NCI-H1436 (cell line): ENCODE measurements at regions not wholly inside any gene's neighbourhood (a gene's known extent, or its start where the extent isn't known, plus 50 kb on each side); places are given as distances from the start of the nearest gene placed in this dataset.
"Not testable (repeated sequence)": the region's sequence is repeated elsewhere in the genome, so short reads cannot be mapped to it uniquely, and the experiment has no call there.

Experiments
- DNase-seq: peaks from one replicate; lab custom pipeline; 2025; lab: John Stamatoyannopoulos, UW

DNA sequence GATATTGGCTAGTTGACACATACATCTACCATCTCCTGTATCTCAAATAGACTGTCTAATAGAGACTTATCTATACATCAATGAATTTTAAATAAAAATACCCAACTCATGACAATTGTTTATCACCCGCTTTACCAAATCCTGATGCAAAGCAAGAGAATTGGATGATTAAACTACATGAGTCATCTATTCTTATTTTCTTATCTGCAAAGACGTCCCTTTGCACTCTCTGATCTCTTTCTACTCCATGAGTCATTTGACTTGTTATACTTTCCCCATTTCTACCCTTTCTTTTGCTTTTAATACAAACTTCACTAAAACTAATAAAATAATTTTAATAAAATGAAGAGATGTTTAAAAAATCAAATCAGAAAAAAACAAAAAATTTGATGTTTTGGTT, 261.7 kb upstream of the MAP2 start:
- no peak for DNase-seq

DNA sequence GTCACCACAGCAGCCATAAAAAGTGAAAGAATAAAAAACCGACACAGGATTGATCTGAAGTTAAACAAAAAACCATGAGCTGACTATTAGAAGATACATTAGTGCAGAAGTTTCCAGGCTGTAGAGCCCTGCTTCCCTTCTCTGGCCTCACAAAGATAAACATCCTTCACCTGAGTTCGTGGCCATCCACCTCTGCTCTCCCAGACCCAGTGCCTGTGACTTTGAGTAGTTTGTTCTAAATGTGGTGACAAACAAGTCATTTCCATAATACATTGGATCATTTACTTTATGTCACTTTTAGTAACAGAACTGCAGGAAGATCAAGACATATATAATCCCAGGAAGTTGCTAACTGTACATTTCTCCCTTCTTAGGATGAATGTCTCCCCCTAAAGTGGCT, 241.9 kb upstream of the MAP2 start:
- DNase-seq, result no peak

DNA sequence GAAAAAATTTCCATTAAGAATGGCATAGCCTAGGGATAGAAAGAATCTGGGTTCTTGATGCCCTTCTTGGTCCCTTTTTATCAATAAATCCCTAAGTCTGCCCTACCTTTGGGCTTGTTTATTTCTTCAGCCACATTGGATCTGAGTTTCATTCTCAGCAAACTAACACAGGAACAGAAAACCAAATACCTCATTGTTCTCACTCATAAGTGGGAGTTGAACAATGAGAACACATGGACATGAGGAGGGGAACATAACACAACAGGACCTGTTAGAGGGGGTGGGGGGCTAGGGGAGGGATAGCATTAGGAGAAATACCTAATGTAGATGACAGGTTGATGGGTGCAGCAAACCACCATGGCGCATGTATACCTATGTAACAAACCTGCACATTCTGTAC, 237.0 kb upstream of the MAP2 start:
- peak; percentile 7 for DNase-seq

DNA sequence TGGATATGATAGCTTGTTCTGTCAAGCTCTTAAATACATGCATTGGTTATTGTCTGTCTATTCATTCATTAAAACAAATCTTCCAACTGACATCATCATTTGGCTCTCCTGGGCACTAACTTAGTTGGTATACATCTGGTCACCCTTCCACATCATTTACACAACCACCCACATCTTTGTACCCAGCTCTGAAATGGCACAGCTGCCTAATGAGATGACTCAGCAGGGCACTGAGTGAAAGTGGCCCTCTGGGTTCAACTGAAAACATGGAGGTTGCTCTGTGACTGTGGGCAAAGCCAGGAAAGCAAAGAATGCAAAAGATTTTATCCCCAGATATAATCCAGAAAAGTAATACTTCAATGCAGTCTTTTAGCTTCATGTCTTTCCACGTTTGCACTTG, 234.0 kb upstream of the MAP2 start:
- DNase-seq, result no peak

DNA sequence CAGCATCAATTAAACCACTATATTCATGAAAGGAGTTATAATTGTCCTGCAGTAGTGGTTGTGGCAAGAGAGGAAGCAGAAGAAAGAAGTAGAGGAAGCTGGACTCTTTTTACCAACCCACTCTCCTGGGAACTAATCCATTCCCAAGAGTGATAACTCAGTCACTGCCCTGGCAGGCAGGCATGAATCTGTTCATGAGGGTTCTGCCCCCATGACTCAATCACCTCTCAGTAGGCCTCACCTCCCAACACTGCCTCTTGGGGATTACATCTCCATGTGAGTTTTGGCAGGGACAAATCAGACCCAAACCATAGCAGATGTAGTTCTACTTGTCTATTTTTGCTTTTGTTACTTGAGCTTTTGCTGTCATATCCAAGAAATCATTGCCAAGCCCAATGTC, 232.7 kb upstream of the MAP2 start:
- DNase-seq, result no peak

DNA sequence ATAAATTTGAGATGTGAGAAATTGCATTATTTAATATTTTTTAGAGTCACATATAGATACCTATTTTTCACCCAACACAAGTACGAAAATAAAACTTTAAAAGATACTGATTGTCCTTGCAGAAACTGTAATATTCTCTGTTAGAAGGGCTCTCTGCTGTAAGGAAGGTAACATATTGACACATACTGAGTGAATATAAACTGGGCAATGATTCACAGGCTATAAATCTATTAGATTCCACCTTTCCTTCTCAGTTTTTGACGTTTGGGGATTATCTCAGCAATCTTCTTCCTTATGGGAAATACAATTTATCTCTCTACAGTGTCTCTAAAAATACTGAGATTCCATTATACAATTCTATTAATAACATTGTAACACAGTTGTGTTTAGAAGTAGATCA, 229.1 kb upstream of the MAP2 start:
- no peak for DNase-seq

DNA sequence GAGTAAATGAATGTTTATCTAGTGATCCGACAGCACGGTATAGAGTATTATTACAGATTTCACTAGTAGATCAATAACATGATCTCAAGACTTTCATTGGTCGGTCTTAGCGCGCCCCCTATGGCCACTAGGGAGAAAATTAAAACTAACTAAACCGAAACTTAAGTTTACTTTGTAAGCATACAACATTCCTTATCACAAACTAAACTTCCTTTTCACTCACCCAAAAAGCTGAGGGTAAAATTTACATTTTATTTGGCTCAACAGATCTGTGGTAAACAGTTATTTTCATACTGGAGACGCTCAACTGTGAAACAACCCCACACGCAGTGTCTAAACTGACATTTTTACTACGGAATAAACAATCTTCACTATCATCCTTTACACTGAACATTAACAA, 215.6 kb upstream of the MAP2 start:
- DNase-seq, result no peak

DNA sequence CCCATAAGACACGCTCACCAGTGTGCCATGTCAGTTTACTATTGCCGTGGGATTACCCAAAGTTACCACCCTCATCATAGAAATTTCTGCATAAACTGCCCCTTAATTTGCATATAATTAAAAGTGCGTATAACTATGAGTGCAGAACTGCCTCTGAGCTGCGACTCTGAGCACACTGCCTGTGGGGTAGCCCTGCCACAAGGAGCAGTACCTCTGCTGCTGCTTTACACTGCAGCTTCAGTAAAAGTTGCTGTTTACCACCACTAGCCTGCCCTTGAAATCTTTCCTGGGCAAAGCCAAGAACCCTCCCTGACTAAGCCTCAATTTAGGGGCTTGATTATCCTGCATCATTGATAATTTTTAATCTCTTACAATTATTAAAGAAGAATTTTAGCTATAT, 213.9 kb upstream of the MAP2 start:
- DNase-seq, result no peak

DNA sequence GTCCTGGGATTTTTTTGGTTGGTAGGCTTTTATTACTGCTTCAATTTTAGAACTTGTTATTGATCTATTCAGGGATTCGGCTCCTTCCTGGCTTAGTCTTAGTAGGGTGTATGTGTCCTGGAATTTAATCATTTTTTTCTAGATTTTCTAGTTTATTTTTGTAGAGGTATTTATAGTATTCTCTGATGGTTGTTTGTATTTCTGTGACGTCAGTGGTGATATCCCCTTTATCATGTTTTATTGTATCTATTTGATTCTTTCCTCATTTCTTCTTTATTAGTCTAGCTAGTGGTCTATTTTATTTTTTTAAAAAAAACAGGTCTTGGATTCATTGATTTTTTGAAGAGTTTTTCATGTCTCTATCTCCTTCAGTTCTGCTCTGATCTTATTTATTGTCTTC, 193.3 kb upstream of the MAP2 start:
- DNase-seq, result no peak

DNA sequence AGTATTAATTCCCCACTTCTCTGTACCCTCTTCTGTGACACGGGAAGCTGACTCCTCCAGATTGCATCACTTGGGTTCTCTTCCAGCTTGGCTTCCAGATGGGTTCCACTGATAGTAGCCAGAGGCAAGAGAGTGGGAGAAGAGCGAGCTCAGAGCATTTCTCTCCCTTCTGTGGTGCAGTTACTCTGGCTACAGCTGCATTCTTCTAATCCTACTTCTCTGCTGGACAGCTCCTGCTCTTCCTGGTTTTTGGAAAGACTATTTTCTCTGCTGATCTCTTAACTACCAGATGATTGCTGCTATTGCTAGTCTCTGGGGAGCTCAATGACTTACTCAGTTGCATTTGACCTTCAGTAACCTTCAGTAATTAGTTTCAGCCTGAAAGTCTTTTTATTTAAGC, 187.5 kb upstream of the MAP2 start:
- no peak for DNase-seq

DNA sequence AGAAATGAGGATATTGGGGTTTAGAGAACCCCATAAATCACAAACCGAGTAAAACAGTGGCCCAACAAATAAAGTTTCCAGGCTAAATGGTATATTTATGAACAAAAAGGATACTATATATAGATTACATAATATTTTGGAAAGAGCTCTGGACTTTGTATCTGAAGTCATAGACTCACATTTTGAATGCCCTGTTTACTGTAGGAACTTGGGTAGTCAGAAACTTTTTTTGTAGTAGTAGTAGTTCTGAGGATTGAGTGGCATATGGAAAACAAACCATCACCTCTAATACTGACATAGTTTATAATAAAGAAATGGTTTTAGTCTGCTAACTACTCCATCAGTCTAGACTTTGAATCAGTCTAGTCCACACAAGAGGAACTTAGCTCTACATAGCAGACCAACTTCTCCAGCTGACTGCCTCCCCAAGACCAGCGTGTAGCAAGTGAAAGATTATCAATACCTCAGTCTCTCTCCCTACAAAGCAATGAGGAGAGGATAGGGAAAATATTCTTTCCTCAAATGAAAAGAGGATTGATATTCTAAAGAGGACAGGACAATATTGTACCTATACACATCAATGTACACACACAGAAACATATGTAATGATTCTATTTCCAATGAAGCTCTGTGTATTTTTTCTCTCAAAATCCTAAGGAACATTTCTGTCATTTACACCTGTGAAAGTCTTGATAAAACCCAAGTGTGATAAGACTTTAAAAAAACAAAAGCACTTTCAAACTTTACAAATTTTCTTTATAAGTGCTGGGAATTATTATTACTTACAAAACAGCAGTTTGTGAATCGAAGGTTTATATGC, 184.9 kb upstream of the MAP2 start:
- DNase-seq, result no peak

DNA sequence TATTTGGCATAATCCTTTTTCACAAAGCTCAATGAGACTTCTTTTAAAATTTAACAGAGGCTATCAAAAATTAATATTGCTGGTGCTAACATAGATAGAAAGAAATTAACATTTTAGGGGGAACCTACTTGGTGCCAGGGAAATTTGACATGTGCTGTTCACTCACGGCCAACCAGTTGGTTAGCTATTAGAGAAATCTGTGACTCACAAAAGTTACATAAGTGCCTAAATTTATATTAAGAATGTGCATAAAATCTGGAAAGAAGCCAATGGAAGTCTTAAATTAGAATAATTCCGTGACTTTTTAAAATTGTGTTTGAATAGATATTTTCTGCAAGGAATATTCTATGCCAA, 184.3 kb upstream of the MAP2 start:
- DNase-seq, result no peak

DNA sequence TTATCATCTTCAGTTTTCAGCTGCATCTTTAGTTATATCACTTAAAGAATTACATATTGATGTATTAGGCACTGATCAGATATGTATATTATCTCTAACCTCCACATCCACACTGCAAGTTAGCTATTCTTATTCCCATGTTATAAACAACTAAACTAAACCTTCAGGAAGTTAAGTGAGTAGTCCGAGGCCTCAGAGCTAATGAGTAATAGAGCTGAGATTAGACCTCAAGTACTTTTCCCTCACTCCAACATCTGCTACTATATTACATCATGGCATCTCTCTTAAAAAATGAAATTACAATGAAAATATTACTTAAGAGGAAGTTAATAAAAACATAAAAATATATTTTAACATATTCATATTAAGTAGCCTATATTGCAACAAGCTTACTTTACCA, 183.6 kb upstream of the MAP2 start:
- no peak for DNase-seq

DNA sequence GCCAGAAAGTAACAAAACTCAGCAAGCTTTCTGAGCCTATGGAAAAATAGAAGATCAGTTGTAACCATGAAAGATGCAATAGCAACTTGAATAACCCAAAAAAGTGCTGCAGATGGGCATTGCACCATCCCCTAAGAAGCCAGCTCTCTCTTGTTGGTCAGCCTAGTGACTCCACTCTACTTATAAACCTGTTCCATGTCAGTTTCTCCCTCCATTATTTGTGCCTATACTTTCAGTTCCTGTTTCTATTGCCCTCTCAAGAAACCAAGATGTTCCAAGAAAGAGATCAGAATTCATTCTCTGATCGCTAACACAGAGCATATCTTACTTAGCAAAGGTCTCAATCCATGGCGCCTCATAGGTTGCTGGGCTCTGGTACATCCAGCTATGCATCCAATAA, 170.3 kb upstream of the MAP2 start:
- DNase-seq, result no peak

DNA sequence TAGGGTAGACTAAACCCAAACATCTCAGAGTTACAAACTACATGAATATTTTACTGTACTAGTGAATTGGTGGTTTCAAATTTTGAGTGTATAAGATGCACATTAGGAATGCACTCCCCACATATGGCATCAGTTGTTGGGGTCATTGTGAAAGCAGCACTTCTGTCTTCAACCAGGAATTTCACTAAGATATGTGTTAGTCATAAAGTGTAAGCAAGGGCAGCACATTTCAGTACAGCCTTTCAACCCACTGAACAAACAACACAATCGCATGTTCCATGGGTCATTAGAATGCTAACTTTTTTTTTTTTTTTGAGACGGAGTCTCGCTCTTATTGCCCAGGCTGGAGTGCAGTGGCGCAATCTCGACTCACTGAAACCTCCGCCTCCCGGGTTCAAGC, 164.1 kb upstream of the MAP2 start:
- DNase-seq, result no peak

DNA sequence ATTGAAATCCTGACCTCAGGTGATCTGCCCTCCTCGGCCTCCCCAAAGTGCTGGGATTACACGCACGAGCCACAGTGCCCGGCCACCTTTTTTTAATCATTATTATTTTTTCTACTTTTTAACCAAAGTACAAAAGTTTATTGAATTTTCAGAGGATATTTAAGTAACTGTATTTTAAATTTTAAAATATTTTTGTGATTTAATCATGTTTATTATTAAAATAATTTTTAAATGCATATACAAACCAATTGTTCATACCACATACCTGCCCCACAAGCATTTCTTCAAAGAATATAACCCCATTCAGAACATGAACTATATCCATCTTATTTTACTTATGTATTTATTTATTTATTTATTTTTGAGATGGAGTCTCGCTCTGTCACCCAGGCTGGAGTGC, 163.6 kb upstream of the MAP2 start:
- no peak for DNase-seq

DNA sequence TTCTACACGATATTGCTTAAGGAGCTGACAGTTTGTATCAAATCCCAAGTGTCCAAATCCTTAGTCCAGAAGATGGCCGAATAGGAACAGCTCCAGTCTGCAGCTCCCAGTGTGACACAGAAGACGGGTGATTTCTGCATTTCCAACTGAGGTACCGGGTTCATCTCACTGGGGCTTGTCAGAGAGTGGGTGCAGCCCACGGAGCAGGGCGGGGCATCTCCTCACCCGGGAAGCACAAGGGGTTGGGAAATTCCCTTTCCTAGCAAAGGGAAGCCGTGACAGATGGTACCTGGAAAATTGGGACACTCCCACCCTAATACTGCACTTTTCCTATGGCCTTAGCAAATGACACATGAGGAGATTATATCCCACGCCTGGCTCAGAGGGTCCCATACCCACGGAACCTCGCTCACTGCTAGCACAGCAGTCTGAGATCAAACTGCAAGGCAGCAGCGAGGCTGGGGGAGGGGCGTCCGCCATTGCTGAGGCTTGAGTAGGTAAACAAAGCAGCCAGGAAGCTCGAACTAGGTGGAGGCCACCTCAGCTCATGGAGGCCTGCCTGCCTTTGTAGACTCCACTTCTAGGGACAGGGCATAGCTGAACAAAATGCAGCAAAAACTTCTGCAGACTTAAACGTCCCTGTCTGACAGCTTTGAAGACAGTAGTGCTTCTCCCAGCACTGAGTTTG, 162.3 kb upstream of the MAP2 start:
- not testable (repeated sequence) for DNase-seq

DNA sequence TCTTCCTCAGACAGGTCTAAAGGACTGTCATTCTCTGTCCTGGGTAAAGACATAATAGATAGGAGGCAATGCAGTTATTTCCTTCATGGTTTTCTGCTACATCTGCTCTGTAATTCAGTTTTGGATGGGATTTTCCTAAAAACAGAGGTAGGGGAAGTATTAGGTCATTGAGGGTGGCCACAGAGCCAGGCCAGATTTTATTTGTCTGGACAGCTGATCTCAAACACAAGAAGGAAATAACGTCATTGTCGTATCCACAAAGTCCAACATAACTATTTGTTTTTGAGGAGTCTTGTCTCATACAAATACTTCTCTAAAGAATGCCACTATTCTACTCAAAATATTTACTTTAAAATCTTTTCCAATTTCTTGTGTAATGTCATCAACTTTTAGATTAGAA, 154.8 kb upstream of the MAP2 start:
- no peak for DNase-seq

DNA sequence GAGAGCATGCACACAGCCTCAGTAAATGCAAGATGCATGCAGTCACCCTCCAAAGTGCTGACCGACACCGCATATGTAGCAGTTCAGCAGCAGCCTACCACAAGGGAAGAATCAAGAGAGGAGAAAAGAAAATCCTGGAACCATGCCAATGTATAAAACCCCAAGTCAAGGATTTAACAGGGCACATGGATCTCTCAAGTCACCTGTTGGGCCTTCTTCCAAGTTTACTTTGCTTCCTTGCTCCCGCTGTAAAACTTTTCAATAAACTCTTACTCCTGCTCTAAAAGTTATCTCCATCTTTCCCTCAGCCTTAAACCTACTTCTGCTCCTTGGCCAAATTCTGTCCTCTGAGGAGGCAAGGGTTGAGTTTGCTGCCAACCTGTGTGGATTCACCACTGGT, 147.8 kb upstream of the MAP2 start:
- no peak for DNase-seq

DNA sequence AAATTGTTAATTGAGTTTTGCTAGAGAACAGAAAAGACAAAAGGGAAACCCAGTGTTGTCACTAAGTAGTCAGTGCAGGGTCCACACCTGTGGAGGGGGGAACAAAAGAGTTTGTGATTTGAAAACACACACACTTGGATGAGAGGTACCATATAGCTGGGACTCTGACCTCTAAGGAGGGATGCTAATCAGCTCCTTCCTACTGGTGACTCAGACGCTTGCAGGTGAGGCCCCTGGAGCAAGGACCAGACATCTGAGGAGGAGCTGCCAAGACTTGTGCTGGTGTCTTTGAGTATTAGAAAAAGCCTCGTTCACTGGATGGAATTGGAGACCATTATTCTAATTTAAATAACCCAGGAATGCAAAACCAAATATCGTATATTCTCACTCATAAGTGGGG, 146.4 kb upstream of the MAP2 start:
- DNase-seq, result no peak

DNA sequence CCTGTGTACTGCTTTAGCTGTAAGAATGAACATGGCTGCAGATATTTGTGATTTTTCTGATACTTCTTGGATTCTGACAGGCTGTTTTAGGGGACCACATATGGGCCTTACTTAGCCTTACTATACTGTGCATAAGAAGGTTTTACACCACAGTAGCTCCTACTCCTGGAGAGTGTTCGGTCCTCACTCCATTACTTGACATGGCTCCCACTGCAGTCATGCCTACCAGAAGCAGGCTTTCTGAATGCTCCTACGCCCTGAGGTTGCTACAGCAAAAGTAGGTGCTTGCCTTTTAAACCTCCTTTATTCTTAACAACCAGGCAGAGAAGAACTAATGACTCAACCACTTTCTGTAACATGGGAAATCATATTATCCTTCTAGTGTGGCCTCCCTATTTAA, 125.2 kb upstream of the MAP2 start:
- no peak for DNase-seq

DNA sequence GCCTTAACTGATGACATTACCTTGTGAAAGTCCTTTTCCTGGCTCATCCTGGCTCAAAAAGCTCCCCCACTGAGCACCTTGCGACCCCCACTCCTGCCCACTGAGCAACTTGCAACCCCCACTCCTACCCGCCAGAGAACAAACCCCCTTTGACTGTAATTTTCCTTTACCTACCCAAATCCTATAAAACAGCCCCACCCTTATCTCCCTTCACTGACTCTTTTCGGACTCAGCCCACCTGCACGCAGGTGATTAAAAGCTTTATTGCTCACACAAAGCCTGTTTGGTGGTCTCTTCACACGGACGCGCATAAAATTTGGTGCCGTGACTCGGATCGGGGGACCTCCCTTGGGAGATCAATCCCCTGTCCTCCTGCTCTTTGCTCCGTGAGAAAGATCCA, 124.4 kb upstream of the MAP2 start:
- DNase-seq, result not testable (repeated sequence)

DNA sequence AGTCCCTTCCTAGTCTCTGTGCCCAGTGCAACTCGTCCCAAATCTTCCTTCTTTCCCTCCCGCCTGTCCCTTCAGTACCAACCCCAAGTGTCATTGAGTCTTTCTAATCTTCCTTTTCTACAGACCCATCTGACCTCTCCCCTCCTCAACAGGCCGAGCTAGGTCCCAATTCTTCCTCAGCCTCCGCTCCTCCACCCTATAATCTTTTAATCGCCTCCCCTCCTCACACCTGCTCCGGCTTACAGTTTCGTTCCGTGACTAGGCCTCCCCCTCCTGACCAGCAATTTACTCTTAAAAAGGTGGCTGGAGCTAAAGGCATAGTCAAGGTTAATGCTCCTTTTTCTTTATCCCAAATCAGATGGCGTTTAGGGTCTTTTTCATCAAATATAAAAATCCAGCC, 123.1 kb upstream of the MAP2 start:
- DNase-seq, result not testable (repeated sequence)

DNA sequence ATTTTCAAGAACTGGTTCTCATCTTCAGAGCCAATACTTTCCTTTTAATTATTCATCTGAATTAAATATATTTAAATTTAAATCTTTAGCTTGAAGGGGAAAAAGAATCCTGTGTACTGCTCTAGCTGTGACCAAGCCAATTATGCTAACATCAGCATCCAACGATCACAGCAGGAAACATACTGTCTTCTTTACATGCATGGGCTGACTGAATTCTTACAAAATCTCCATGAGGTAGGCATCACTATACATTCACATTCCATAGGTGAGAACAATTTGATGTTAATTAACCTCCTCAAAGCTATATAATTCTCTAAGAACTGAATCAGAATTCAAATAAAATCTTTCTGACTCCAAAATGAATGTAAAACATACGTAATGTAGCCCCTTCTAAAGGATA, 118.8 kb upstream of the MAP2 start:
- DNase-seq, result no peak
